ENCODE measurements at regions not wholly inside any gene's neighbourhood (a gene's known extent, or its start where the extent isn't known, plus 50 kb on each side); places are given as distances from the start of the nearest gene placed in this dataset.

- Histone ChIP-seq H2AK5ac (ENCODE audit: low read length) (no peak overlapping the region), H3K36me3 (ENCODE audit: control insufficient read depth in 1 of 2, insufficient read depth in 2 of 2, low read length in 2 of 2) (no peaks in the 10 kb centered on the region), H3K4me2 (ENCODE audit: low read length) (no peak overlapping the region), H2AFZ (ENCODE audit: insufficient read depth, low read length, poor library complexity) (no peak overlapping the region), H3K27me3 (ENCODE audit: insufficient read depth, low read length) (no peaks in the 10 kb centered on the region), H3K9ac (ENCODE audit: low read length) (no peak overlapping the region), H2BK120ac (ENCODE audit: insufficient read depth, low read length, poor library complexity) (no peak overlapping the region), H3K9me3 (ENCODE audit: insufficient read depth, low read depth, low read length) (no peaks in the 10 kb centered on the region), H4K8ac (ENCODE audit: low read depth, low read length) (no peak overlapping the region), H4K91ac (ENCODE audit: low read depth, low read length) (no peak overlapping the region), H3K4me1 (ENCODE audit: control insufficient read depth in 1 of 2, insufficient read depth in 2 of 2, low read length in 2 of 2) (no peaks in the 10 kb centered on the region), H3K4ac (ENCODE audit: low read depth, low read length) (no peak overlapping the region), H3K23ac (ENCODE audit: low read length) (no peak overlapping the region), H3K18ac (ENCODE audit: low read length) (no peak overlapping the region), H3K79me1 (ENCODE audit: low read length) (no peaks in the 10 kb centered on the region), H4K12ac (ENCODE audit: low read depth, low read length) (no peak overlapping the region), H3K4me3 (ENCODE audit: low read depth, low read length) (no peak overlapping the region), H3K14ac (ENCODE audit: low read length) (no peak overlapping the region), H3K79me2 (ENCODE audit: control insufficient read depth, insufficient read depth, low read length, poor library complexity) (no peaks in the 10 kb centered on the region), H2BK12ac (ENCODE audit: low read length) (no peak overlapping the region), H2BK5ac (ENCODE audit: low read depth, low read length, poor library complexity) (no peak overlapping the region), H3K27ac (ENCODE audit: low read depth, low read length) (no peak overlapping the region)
- no peak for DNase-seq
- WGBS (ENCODE audit: extremely low coverage, insufficient coverage, insufficient read length) = no CpG with 5 or more reads among the region's 1 CpG
Observed at GRCh38 chr13:21777166-21777565, 106.3 kb downstream of the FGF9 start.

- no peaks in the 10 kb centered on the region for H3K79me2 ChIP-seq (ENCODE audit: control insufficient read depth, insufficient read depth, low read length, poor library complexity)
- DNase-seq = no peak
- H2BK5ac ChIP-seq (ENCODE audit: low read depth, low read length, poor library complexity) = no peak overlapping the region
- H3K23ac ChIP-seq (ENCODE audit: low read length) = no peak overlapping the region
- no peak overlapping the region for H4K91ac ChIP-seq (ENCODE audit: low read depth, low read length)
- H3K4me3 ChIP-seq (ENCODE audit: low read depth, low read length) = no peak overlapping the region
- no peak overlapping the region for H4K8ac ChIP-seq (ENCODE audit: low read depth, low read length)
- no peak overlapping the region for H4K12ac ChIP-seq (ENCODE audit: low read depth, low read length)
- WGBS (ENCODE audit: extremely low coverage, insufficient coverage, insufficient read length) = no CpG with 5 or more reads among the region's 3 CpGs
- H3K14ac ChIP-seq (ENCODE audit: low read length) = no peak overlapping the region
- no peak overlapping the region for H2AK5ac ChIP-seq (ENCODE audit: low read length)
- H3K4me1 ChIP-seq (ENCODE audit: control insufficient read depth in 1 of 2, insufficient read depth in 2 of 2, low read length in 2 of 2) = no peaks in the 10 kb centered on the region
- H3K4ac ChIP-seq (ENCODE audit: low read depth, low read length) = no peak overlapping the region
- H3K9me3 ChIP-seq (ENCODE audit: insufficient read depth, low read depth, low read length) = no peaks in the 10 kb centered on the region
- H3K36me3 ChIP-seq (ENCODE audit: control insufficient read depth in 1 of 2, insufficient read depth in 2 of 2, low read length in 2 of 2) = no peaks in the 10 kb centered on the region
- H3K18ac ChIP-seq (ENCODE audit: low read length) = no peak overlapping the region
- H3K79me1 ChIP-seq (ENCODE audit: low read length) = no peaks in the 10 kb centered on the region
- H3K9ac ChIP-seq (ENCODE audit: low read length) = no peak overlapping the region
- no peak overlapping the region for H2BK12ac ChIP-seq (ENCODE audit: low read length)
- no peak overlapping the region for H2AFZ ChIP-seq (ENCODE audit: insufficient read depth, low read length, poor library complexity)
- H3K27ac ChIP-seq (ENCODE audit: low read depth, low read length) = no peak overlapping the region
- H2BK120ac ChIP-seq (ENCODE audit: insufficient read depth, low read length, poor library complexity) = no peak overlapping the region
- no peaks in the 10 kb centered on the region for H3K27me3 ChIP-seq (ENCODE audit: insufficient read depth, low read length)
- no peak overlapping the region for H3K4me2 ChIP-seq (ENCODE audit: low read length)
Observed at GRCh38 chr13:21777813-21778212, 106.9 kb downstream of the FGF9 start.

GRCh38 chr13:21782736-21783135, 111.9 kb downstream of the FGF9 start:
- no peak overlapping the region for H3K4me3 ChIP-seq (ENCODE audit: low read depth, low read length)
- no peaks in the 10 kb centered on the region for H3K4me1 ChIP-seq (ENCODE audit: control insufficient read depth in 1 of 2, insufficient read depth in 2 of 2, low read length in 2 of 2)
- no peak overlapping the region for H2AK5ac ChIP-seq (ENCODE audit: low read length)
- H3K4me2 ChIP-seq (ENCODE audit: low read length) = no peak overlapping the region
- no peak overlapping the region for H2BK12ac ChIP-seq (ENCODE audit: low read length)
- H3K9ac ChIP-seq (ENCODE audit: low read length) = no peak overlapping the region
- no peaks in the 10 kb centered on the region for H3K9me3 ChIP-seq (ENCODE audit: insufficient read depth, low read depth, low read length)
- no peak overlapping the region for H2BK5ac ChIP-seq (ENCODE audit: low read depth, low read length, poor library complexity)
- H3K79me1 ChIP-seq (ENCODE audit: low read length) = no peaks in the 10 kb centered on the region
- H3K27me3 ChIP-seq (ENCODE audit: insufficient read depth, low read length) = no peaks in the 10 kb centered on the region
- H3K4ac ChIP-seq (ENCODE audit: low read depth, low read length) = no peak overlapping the region
- no peak overlapping the region for H4K12ac ChIP-seq (ENCODE audit: low read depth, low read length)
- no peak overlapping the region for H4K8ac ChIP-seq (ENCODE audit: low read depth, low read length)
- H3K36me3 ChIP-seq (ENCODE audit: control insufficient read depth in 1 of 2, insufficient read depth in 2 of 2, low read length in 2 of 2) = no peaks in the 10 kb centered on the region
- no peak overlapping the region for H3K18ac ChIP-seq (ENCODE audit: low read length)
- H3K14ac ChIP-seq (ENCODE audit: low read length) = no peak overlapping the region
- WGBS (ENCODE audit: extremely low coverage, insufficient coverage, insufficient read length) = no CpG with 5 or more reads among the region's 2 CpGs
- H2AFZ ChIP-seq (ENCODE audit: insufficient read depth, low read length, poor library complexity) = no peak overlapping the region
- no peaks in the 10 kb centered on the region for H3K79me2 ChIP-seq (ENCODE audit: control insufficient read depth, insufficient read depth, low read length, poor library complexity)
- H2BK120ac ChIP-seq (ENCODE audit: insufficient read depth, low read length, poor library complexity) = no peak overlapping the region
- no peak overlapping the region for H4K91ac ChIP-seq (ENCODE audit: low read depth, low read length)
- DNase-seq = no peak
- no peak overlapping the region for H3K23ac ChIP-seq (ENCODE audit: low read length)
- no peak overlapping the region for H3K27ac ChIP-seq (ENCODE audit: low read depth, low read length)

- no peaks in the 10 kb centered on the region for H3K36me3 ChIP-seq (ENCODE audit: control insufficient read depth in 1 of 2, insufficient read depth in 2 of 2, low read length in 2 of 2)
- H4K8ac ChIP-seq (ENCODE audit: low read depth, low read length) = no peak overlapping the region
- no peak overlapping the region for H4K91ac ChIP-seq (ENCODE audit: low read depth, low read length)
- DNase-seq = no peak
- no peaks in the 10 kb centered on the region for H3K27me3 ChIP-seq (ENCODE audit: insufficient read depth, low read length)
- no peak overlapping the region for H4K12ac ChIP-seq (ENCODE audit: low read depth, low read length)
- no peaks in the 10 kb centered on the region for H3K4me1 ChIP-seq (ENCODE audit: control insufficient read depth in 1 of 2, insufficient read depth in 2 of 2, low read length in 2 of 2)
- H2BK120ac ChIP-seq (ENCODE audit: insufficient read depth, low read length, poor library complexity) = no peak overlapping the region
- H2BK5ac ChIP-seq (ENCODE audit: low read depth, low read length, poor library complexity) = no peak overlapping the region
- no peak overlapping the region for H3K9ac ChIP-seq (ENCODE audit: low read length)
- no peak overlapping the region for H3K27ac ChIP-seq (ENCODE audit: low read depth, low read length)
- no CpG with 5 or more reads among the region's 2 CpGs for WGBS (ENCODE audit: extremely low coverage, insufficient coverage, insufficient read length)
- H3K14ac ChIP-seq (ENCODE audit: low read length) = no peak overlapping the region
- H3K79me2 ChIP-seq (ENCODE audit: control insufficient read depth, insufficient read depth, low read length, poor library complexity) = no peaks in the 10 kb centered on the region
- H2AK5ac ChIP-seq (ENCODE audit: low read length) = no peak overlapping the region
- H3K4me3 ChIP-seq (ENCODE audit: low read depth, low read length) = no peak overlapping the region
- H3K18ac ChIP-seq (ENCODE audit: low read length) = no peak overlapping the region
- H2BK12ac ChIP-seq (ENCODE audit: low read length) = no peak overlapping the region
- H2AFZ ChIP-seq (ENCODE audit: insufficient read depth, low read length, poor library complexity) = no peak overlapping the region
- H3K4ac ChIP-seq (ENCODE audit: low read depth, low read length) = no peak overlapping the region
- H3K4me2 ChIP-seq (ENCODE audit: low read length) = no peak overlapping the region
- H3K23ac ChIP-seq (ENCODE audit: low read length) = no peak overlapping the region
- H3K79me1 ChIP-seq (ENCODE audit: low read length) = no peaks in the 10 kb centered on the region
- no peaks in the 10 kb centered on the region for H3K9me3 ChIP-seq (ENCODE audit: insufficient read depth, low read depth, low read length)
Observed at GRCh38 chr13:21785990-21786389, 115.1 kb downstream of the FGF9 start.
